ENCODE measurements at regions not wholly inside any gene's neighbourhood (a gene's known extent, or its start where the extent isn't known, plus 50 kb on each side); places are given as distances from the start of the nearest gene placed in this dataset.

- no peak overlapping the region for H3K4me3 ChIP-seq (ENCODE audit: low read depth, low read length)
- no peaks in the 10 kb centered on the region for H3K9me3 ChIP-seq (ENCODE audit: control insufficient read depth, insufficient read depth, low read length)
- no peaks in the 10 kb centered on the region for H3K4me1 ChIP-seq (ENCODE audit: control insufficient read depth, insufficient read depth, low read length)
- no peaks in the 10 kb centered on the region for H3K27me3 ChIP-seq (ENCODE audit: control insufficient read depth, insufficient read depth, low read length)
- peaks cover 2% of the 10 kb centered on the region for H3K36me3 ChIP-seq (ENCODE audit: control insufficient read depth, insufficient read depth, low read length)
- no peak overlapping the region for H3K9ac ChIP-seq (ENCODE audit: low read depth, low read length)
Measured at GRCh38 chrX:109312757-109313156, 169.1 kb downstream of the GUCY2F start.

- no peaks in the 10 kb centered on the region for H3K9me3 ChIP-seq (ENCODE audit: control insufficient read depth, insufficient read depth, low read length)
- no peak overlapping the region for H3K4me3 ChIP-seq (ENCODE audit: low read depth, low read length)
- H3K4me1 ChIP-seq (ENCODE audit: control insufficient read depth, insufficient read depth, low read length), result no peaks in the 10 kb centered on the region
- H3K9ac ChIP-seq (ENCODE audit: low read depth, low read length), result no peak overlapping the region
- H3K27me3 ChIP-seq (ENCODE audit: control insufficient read depth, insufficient read depth, low read length), result no peaks in the 10 kb centered on the region
- H3K36me3 ChIP-seq (ENCODE audit: control insufficient read depth, insufficient read depth, low read length), result peaks cover 2% of the 10 kb centered on the region
Measured at GRCh38 chrX:109310031-109310430, 171.9 kb downstream of the GUCY2F start.

GRCh38 chrX:109301177-109301576 is 180.7 kb downstream of the GUCY2F start:
- H3K4me3 ChIP-seq (ENCODE audit: low read depth, low read length), result no peak overlapping the region
- peaks cover 2% of the 10 kb centered on the region for H3K27me3 ChIP-seq (ENCODE audit: control insufficient read depth, insufficient read depth, low read length)
- no peaks in the 10 kb centered on the region for H3K36me3 ChIP-seq (ENCODE audit: control insufficient read depth, insufficient read depth, low read length)
- H3K9ac ChIP-seq (ENCODE audit: low read depth, low read length), result no peak overlapping the region
- H3K4me1 ChIP-seq (ENCODE audit: control insufficient read depth, insufficient read depth, low read length), result peaks cover 2% of the 10 kb centered on the region
- no peaks in the 10 kb centered on the region for H3K9me3 ChIP-seq (ENCODE audit: control insufficient read depth, insufficient read depth, low read length)

GRCh38 chrX:109300415-109300814 is 181.5 kb downstream of the GUCY2F start:
- Histone ChIP-seq H3K36me3 (ENCODE audit: control insufficient read depth, insufficient read depth, low read length) (no peaks in the 10 kb centered on the region), H3K4me1 (ENCODE audit: control insufficient read depth, insufficient read depth, low read length) (peaks cover 2% of the 10 kb centered on the region), H3K9ac (ENCODE audit: low read depth, low read length) (no peak overlapping the region), H3K27me3 (ENCODE audit: control insufficient read depth, insufficient read depth, low read length) (peaks cover 2% of the 10 kb centered on the region), H3K4me3 (ENCODE audit: low read depth, low read length) (no peak overlapping the region), H3K9me3 (ENCODE audit: control insufficient read depth, insufficient read depth, low read length) (no peaks in the 10 kb centered on the region)

GRCh38 chrX:109299091-109299490 is 182.8 kb downstream of the GUCY2F start:
- Histone ChIP-seq H3K36me3 (ENCODE audit: control insufficient read depth, insufficient read depth, low read length) (no peaks in the 10 kb centered on the region), H3K27me3 (ENCODE audit: control insufficient read depth, insufficient read depth, low read length) (peaks cover 2% of the 10 kb centered on the region), H3K4me1 (ENCODE audit: control insufficient read depth, insufficient read depth, low read length) (peaks cover 2% of the 10 kb centered on the region), H3K9ac (ENCODE audit: low read depth, low read length) (no peak overlapping the region), H3K9me3 (ENCODE audit: control insufficient read depth, insufficient read depth, low read length) (no peaks in the 10 kb centered on the region), H3K4me3 (ENCODE audit: low read depth, low read length) (no peak overlapping the region)

- Histone ChIP-seq H3K9ac (ENCODE audit: low read depth, low read length) (no peak overlapping the region), H3K27me3 (ENCODE audit: control insufficient read depth, insufficient read depth, low read length) (no peaks in the 10 kb centered on the region), H3K9me3 (ENCODE audit: control insufficient read depth, insufficient read depth, low read length) (no peaks in the 10 kb centered on the region), H3K36me3 (ENCODE audit: control insufficient read depth, insufficient read depth, low read length) (no peaks in the 10 kb centered on the region), H3K4me3 (ENCODE audit: low read depth, low read length) (no peak overlapping the region), H3K4me1 (ENCODE audit: control insufficient read depth, insufficient read depth, low read length) (peaks cover 2% of the 10 kb centered on the region)
Measured at GRCh38 chrX:109294097-109294814, 187.6 kb downstream of the GUCY2F start.

GRCh38 chrX:109283870-109284269 is 198.0 kb downstream of the GUCY2F start:
- Histone ChIP-seq H3K4me3 (ENCODE audit: low read depth, low read length) (no peak overlapping the region), H3K27me3 (ENCODE audit: control insufficient read depth, insufficient read depth, low read length) (no peaks in the 10 kb centered on the region), H3K9me3 (ENCODE audit: control insufficient read depth, insufficient read depth, low read length) (no peaks in the 10 kb centered on the region), H3K36me3 (ENCODE audit: control insufficient read depth, insufficient read depth, low read length) (no peaks in the 10 kb centered on the region), H3K9ac (ENCODE audit: low read depth, low read length) (no peak overlapping the region), H3K4me1 (ENCODE audit: control insufficient read depth, insufficient read depth, low read length) (no peaks in the 10 kb centered on the region)

GRCh38 chrX:109281483-109282275 is 200.2 kb downstream of the GUCY2F start:
- H3K9ac ChIP-seq (ENCODE audit: low read depth, low read length), result no peak overlapping the region
- H3K36me3 ChIP-seq (ENCODE audit: control insufficient read depth, insufficient read depth, low read length), result no peaks in the 10 kb centered on the region
- H3K4me1 ChIP-seq (ENCODE audit: control insufficient read depth, insufficient read depth, low read length), result no peaks in the 10 kb centered on the region
- H3K27me3 ChIP-seq (ENCODE audit: control insufficient read depth, insufficient read depth, low read length), result no peaks in the 10 kb centered on the region
- no peak overlapping the region for H3K4me3 ChIP-seq (ENCODE audit: low read depth, low read length)
- no peaks in the 10 kb centered on the region for H3K9me3 ChIP-seq (ENCODE audit: control insufficient read depth, insufficient read depth, low read length)

- H3K9ac ChIP-seq (ENCODE audit: low read depth, low read length), result no peak overlapping the region
- no peaks in the 10 kb centered on the region for H3K9me3 ChIP-seq (ENCODE audit: control insufficient read depth, insufficient read depth, low read length)
- H3K36me3 ChIP-seq (ENCODE audit: control insufficient read depth, insufficient read depth, low read length), result no peaks in the 10 kb centered on the region
- no peak overlapping the region for H3K4me3 ChIP-seq (ENCODE audit: low read depth, low read length)
- no peaks in the 10 kb centered on the region for H3K27me3 ChIP-seq (ENCODE audit: control insufficient read depth, insufficient read depth, low read length)
- H3K4me1 ChIP-seq (ENCODE audit: control insufficient read depth, insufficient read depth, low read length), result no peaks in the 10 kb centered on the region
Measured at GRCh38 chrX:109274806-109275205, 207.1 kb downstream of the GUCY2F start.

- Histone ChIP-seq H3K9ac (ENCODE audit: low read depth, low read length) (no peak overlapping the region), H3K27me3 (ENCODE audit: control insufficient read depth, insufficient read depth, low read length) (no peaks in the 10 kb centered on the region), H3K4me3 (ENCODE audit: low read depth, low read length) (no peak overlapping the region)
Measured at GRCh38 chrX:109270580-109271484, 211.1 kb downstream of the GUCY2F start.

GRCh38 chrX:109268340-109268739 is 213.5 kb downstream of the GUCY2F start:
- Histone ChIP-seq H3K9ac (ENCODE audit: low read depth, low read length) (no peak overlapping the region), H3K27me3 (ENCODE audit: control insufficient read depth, insufficient read depth, low read length) (no peaks in the 10 kb centered on the region), H3K4me3 (ENCODE audit: low read depth, low read length) (no peak overlapping the region), H3K9me3 (ENCODE audit: control insufficient read depth, insufficient read depth, low read length) (no peaks in the 10 kb centered on the region), H3K36me3 (ENCODE audit: control insufficient read depth, insufficient read depth, low read length) (no peaks in the 10 kb centered on the region), H3K4me1 (ENCODE audit: control insufficient read depth, insufficient read depth, low read length) (no peaks in the 10 kb centered on the region)

More at GRCh38 chrX:109270580-109271484, 211.1 kb downstream of the GUCY2F start:
- Histone ChIP-seq H3K4me1 (ENCODE audit: control insufficient read depth, insufficient read depth, low read length) (no peaks in the 10 kb centered on the region), H3K9me3 (ENCODE audit: control insufficient read depth, insufficient read depth, low read length) (no peaks in the 10 kb centered on the region), H3K36me3 (ENCODE audit: control insufficient read depth, insufficient read depth, low read length) (no peaks in the 10 kb centered on the region)

Data from iPS-15b (cell line).